Upper lobe of left lung (tissue), 6 donors: ENCODE measurements at regions not wholly inside any gene's neighbourhood (a gene's known extent, or its start where the extent isn't known, plus 50 kb on each side); places are given as distances from the start of the nearest gene placed in this dataset.

ENCODE experiments used
- ATAC-seq, 2 donors: fragments of 200-7000 bp; cut with Tn5 transposase; one replicate each; pipeline ENCODE4 v1.9.1; 2022; ENCODE audit warnings: mild to moderate bottlenecking in 2 of 2, moderate library complexity in 2 of 2; ENCODE audit not compliant: low FRiP score in 2 of 2
- DNase-seq, 2 donors: peaks; one replicate each; pipeline ENCODE4 v3.0.0-alpha.2; 2019 to 2020
- H3K27ac ChIP-seq, 4 donors: fragments of 200-600 bp; sonication (generic); one replicate each; pipeline ENCODE4 v1.5.1; 2016 to 2019
- H3K27me3 ChIP-seq, 4 donors: fragments of 200-600 bp; sonication (generic); one replicate each; pipeline ENCODE4 v1.5.1; 2017 to 2019
- H3K36me3 ChIP-seq, 4 donors: fragments of 200-600 bp; sonication (generic); one replicate each; pipeline ENCODE4 v1.5.1; 2016 to 2019
- H3K4me1 ChIP-seq, 4 donors: fragments of 200-600 bp; sonication (generic); one replicate each; pipeline ENCODE4 v1.5.1; 2018 to 2019
- H3K4me3 ChIP-seq, 4 donors: fragments of 200-600 bp; sonication (generic); one replicate each; pipeline ENCODE4 v1.5.1; 2017 to 2019; ENCODE audit warnings: mild to moderate bottlenecking in 2 of 4, moderate library complexity in 1 of 4
- H3K9me3 ChIP-seq, 4 donors: fragments of 200-600 bp; sonication (generic); one replicate each; pipeline ENCODE4 v1.5.1; 2018 to 2019
- EP300 ChIP-seq, 4 donors: sonication (generic); formaldehyde crosslinking; IDR thresholded peaks; one replicate each; pipeline ENCODE4 v1.5.1; 2017; ENCODE audit warnings: antibody characterized with exemption in 4 of 4, control low read depth in 2 of 4
- POLR2A ChIP-seq, 4 donors: fragments of 450-650 bp; IDR thresholded peaks; one replicate each; pipeline ENCODE4 v1.5.1; 2016 to 2017; ENCODE audit warnings: antibody characterized with exemption in 4 of 4, mild to moderate bottlenecking in 2 of 4
- POLR2AphosphoS5 ChIP-seq, 2 donors: sonication (generic); formaldehyde crosslinking; IDR thresholded peaks; one replicate each; pipeline ENCODE4 v1.5.1; 2017; ENCODE audit warnings: antibody characterized with exemption in 2 of 2
- WGBS, 2 donors: methylation state at CpG; one replicate each; pipeline ENCODE4 v1.1.5; 2017 to 2018; 5-methylcytosine and 5-hydroxymethylcytosine counted together
- TF ChIP-seq, protein P1 (sequence below), 6 experiments: fragments of 450-650 bp in 4 of 6; fragments of 200-600 bp in 2 of 6; sonication (generic) in 2 of 6; IDR thresholded peaks; one replicate each; pipeline ENCODE4 v1.5.1; 2016 to 2019; ENCODE audit warnings: antibody characterized with exemption in 6 of 6
- donor health status: DM: no; HTN: no; CAD: no; lungs with moderate emphysema.
- donor health status: DM: no; HTN: yes; CAD: no; lungs with severe emphysema.

DNA sequence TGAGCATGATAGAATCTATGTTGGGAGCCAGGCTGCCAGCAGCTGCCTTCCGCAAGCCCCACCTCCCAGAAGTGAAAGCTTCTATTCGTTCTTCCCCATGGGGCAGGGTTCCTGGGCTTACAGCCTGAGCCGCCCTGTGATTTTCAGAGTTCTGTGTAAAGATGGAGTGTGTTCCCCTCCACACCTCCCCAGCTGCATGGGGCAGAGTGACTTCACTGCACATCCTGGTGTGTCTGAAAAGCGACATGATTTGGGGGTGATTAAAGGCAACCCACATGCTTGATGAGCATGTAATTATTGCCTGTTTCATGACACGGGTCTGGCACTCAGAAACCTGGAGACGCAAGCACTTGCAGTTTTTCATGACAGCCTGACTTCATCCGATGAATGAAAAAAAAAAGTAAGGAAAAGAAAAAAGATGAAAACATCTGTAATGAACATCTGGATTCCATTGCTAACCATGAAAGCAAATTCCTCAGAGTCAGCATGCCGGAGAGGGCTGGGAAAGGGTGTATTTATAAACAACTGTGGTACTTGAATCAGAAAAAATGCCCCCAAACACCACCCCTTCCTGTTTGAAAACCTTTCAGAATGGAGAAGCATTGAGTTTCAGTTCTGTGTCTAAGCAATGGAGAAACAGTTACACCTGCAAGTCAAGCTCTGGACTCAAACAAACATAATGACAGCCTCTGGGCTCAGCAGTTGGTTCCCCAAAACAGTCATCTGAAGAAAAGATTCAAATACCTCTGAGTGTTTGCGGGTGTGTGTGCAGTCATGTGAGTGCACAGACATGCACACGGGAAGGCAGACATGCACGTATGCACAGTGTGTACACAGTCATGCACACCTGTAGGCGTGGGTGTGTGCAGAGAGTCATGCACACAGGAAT, 266.0 kb downstream of the ENGASE start:
- peak; percentile 39 to 49 for ATAC-seq
- 52 to 68% methylated on average over 11 to 12 of the region's 12 CpGs for WGBS, 2 donors

DNA sequence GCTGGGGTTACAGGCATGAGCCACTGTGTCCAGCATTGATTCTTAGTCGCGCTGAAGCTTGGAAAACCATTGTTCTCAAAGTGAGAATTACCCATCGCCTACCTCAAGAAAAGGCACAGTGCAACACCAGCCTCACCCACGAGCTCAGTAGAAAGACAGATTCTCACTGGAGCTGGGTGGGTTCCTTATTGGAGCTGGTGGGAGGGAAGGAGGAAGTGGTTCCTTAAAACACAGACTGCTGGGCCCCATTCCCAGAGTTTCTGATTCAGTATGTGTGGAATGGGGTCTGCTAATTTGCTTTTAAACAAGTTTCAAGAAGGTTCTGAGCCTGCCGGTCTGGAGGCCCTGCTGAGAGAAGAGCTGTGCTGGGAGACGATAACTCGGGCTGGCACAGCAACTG, 264.7 kb downstream of the ENGASE start:
- Histone ChIP-seq H3K4me3 (no peak overlapping the region), H3K4me1 (no peaks in the 10 kb centered on the region), H3K27ac (no peak overlapping the region), H3K9me3 (no peaks in the 10 kb centered on the region), H3K27me3 (no peaks in the 10 kb centered on the region), H3K36me3 (no peaks in the 10 kb centered on the region)
- 76 to 78% methylated on average over 7 of the region's 7 CpGs for WGBS, 2 donors
- ATAC-seq (no peak), DNase-seq (no peak)
- TF ChIP-seq POLR2A (IDR thresholded peaks at IDR 0.05) (no peak), POLR2AphosphoS5 (IDR thresholded peaks at IDR 0.05) (no peak), EP300 (IDR thresholded peaks at IDR 0.05) (no peak)
- TF ChIP-seq, protein P1, sequence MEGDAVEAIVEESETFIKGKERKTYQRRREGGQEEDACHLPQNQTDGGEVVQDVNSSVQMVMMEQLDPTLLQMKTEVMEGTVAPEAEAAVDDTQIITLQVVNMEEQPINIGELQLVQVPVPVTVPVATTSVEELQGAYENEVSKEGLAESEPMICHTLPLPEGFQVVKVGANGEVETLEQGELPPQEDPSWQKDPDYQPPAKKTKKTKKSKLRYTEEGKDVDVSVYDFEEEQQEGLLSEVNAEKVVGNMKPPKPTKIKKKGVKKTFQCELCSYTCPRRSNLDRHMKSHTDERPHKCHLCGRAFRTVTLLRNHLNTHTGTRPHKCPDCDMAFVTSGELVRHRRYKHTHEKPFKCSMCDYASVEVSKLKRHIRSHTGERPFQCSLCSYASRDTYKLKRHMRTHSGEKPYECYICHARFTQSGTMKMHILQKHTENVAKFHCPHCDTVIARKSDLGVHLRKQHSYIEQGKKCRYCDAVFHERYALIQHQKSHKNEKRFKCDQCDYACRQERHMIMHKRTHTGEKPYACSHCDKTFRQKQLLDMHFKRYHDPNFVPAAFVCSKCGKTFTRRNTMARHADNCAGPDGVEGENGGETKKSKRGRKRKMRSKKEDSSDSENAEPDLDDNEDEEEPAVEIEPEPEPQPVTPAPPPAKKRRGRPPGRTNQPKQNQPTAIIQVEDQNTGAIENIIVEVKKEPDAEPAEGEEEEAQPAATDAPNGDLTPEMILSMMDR (IDR thresholded peaks at IDR 0.05) = no peak

More for the DNA sequence above, 266.0 kb downstream of the ENGASE start:
- Histone ChIP-seq H3K4me1 (no peaks in the 10 kb centered on the region), H3K27me3 (no peaks in the 10 kb centered on the region), H3K36me3 (no peaks in the 10 kb centered on the region), H3K4me3 (no peak overlapping the region), H3K27ac (no peak overlapping the region), H3K9me3 (no peaks in the 10 kb centered on the region)
- DNase-seq = no peak
- TF ChIP-seq, protein P1 (IDR thresholded peaks at IDR 0.05) = no peak
- no peak for TF ChIP-seq EP300 (IDR thresholded peaks at IDR 0.05)
- no peak for TF ChIP-seq POLR2AphosphoS5 (IDR thresholded peaks at IDR 0.05)
- no peak for TF ChIP-seq POLR2A (IDR thresholded peaks at IDR 0.05)

DNA sequence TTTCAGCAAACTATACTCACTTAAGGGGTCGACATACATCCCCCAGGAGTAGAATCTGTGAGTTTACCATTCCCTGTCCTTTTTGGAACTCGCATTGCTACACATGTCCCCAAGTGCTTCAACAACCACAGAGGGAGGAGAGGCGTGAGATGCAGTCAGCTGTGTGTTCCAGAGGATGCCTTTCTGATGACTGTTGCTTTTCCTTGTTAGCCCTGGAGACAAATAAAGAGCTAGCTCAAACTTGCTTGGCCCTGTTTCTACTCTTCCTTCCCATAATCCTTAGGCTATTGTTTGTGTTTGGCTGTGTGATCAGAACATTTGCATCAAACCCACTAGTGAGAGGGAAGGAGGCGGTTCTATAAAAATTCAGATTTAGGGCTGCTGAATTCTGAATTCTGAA, 264.0 kb downstream of the ENGASE start:
- no peak for ATAC-seq
- Histone ChIP-seq H3K4me3 (no peak overlapping the region), H3K9me3 (no peaks in the 10 kb centered on the region), H3K27ac (no peak overlapping the region), H3K4me1 (no peaks in the 10 kb centered on the region), H3K27me3 (no peaks in the 10 kb centered on the region), H3K36me3 (no peaks in the 10 kb centered on the region)
- DNase-seq = no peak
- 61 to 65% methylated on average over 4 of the region's 4 CpGs for WGBS, 2 donors
- TF ChIP-seq POLR2AphosphoS5 (IDR thresholded peaks at IDR 0.05) = no peak

DNA sequence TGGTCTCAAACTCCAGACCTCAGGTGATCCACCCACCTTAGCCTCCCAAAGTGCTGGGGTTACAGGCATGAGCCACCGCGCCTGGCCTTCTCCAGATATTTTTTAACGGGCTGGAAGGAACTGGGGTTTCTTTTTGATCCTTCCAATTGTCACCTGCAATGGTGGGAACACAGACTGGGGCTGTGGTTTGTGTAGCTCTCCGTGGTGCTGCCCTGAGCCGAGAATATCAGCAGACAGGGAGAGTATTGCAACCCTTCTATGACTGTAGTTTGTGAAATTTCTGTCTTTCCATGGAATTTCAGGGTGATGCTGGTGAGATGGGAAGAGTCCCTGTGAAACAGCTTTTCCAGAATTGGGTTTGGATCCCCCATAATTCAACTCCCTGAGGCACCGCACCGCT, 263.5 kb downstream of the ENGASE start:
- Histone ChIP-seq H3K4me3 (no peak overlapping the region), H3K9me3 (no peaks in the 10 kb centered on the region), H3K27ac (no peak overlapping the region), H3K27me3 (no peaks in the 10 kb centered on the region), H3K4me1 (no peaks in the 10 kb centered on the region), H3K36me3 (no peaks in the 10 kb centered on the region)
- TF ChIP-seq EP300 (IDR thresholded peaks at IDR 0.05) (no peak), POLR2AphosphoS5 (IDR thresholded peaks at IDR 0.05) (no peak), POLR2A (IDR thresholded peaks at IDR 0.05) (no peak)
- TF ChIP-seq, protein P1 (IDR thresholded peaks at IDR 0.05) = no peak
- ATAC-seq (no peak), DNase-seq (no peak)
- 50 to 58% methylated on average over 6 to 7 of the region's 7 CpGs for WGBS, 2 donors

DNA sequence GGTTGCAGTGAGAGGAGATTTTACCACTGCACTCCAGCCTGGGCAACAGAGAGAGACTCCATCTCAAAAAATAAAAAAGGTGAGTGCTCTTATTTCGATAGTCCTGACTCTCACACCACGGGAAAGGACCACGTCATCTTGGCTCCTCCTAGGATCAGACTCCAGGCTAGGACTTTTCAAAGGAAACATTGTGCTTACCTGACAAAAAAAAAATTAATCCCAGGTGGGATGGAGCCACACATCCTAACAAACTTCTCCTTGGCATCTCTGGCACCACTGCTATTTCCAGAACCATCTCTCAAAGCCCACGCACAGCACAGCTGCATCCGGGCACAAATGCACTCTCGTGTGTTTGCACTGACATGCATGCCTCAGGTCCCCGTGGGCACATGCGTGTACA, 262.4 kb downstream of the ENGASE start:
- ATAC-seq = no peak
- no peak for DNase-seq
- Histone ChIP-seq H3K9me3 (no peaks in the 10 kb centered on the region), H3K27me3 (no peaks in the 10 kb centered on the region), H3K4me3 (no peak overlapping the region), H3K4me1 (no peaks in the 10 kb centered on the region), H3K27ac (no peak overlapping the region), H3K36me3 (no peaks in the 10 kb centered on the region)
- TF ChIP-seq EP300 (IDR thresholded peaks at IDR 0.05) (no peak), POLR2A (IDR thresholded peaks at IDR 0.05) (no peak), POLR2AphosphoS5 (IDR thresholded peaks at IDR 0.05) (no peak)
- TF ChIP-seq, protein P1 (IDR thresholded peaks at IDR 0.05) = no peak
- 64% methylated on average over 8 of the region's 8 CpGs for WGBS, 2 donors
